Adipocyte (in vitro differentiated cells): ENCODE measurements at regions not wholly inside any gene's neighbourhood (a gene's known extent, or its start where the extent isn't known, plus 50 kb on each side); places are given as distances from the start of the nearest gene placed in this dataset.
"Not testable (repeated sequence)": the region's sequence is repeated elsewhere in the genome, so short reads cannot be mapped to it uniquely, and the experiment has no call there.

Experiments
- DNase-seq: peaks from one replicate; pipeline ENCODE4 v3.0.0-alpha.2; 2015; ENCODE audit warnings: low read depth
- H3K27me3 ChIP-seq: replicated peaks from 2 replicates; pipeline ENCODE4 v1.7.0; 2013; ENCODE audit warnings: mild to moderate bottlenecking, low read length, moderate library complexity; ENCODE audit not compliant: control insufficient read depth, insufficient read depth
- H3K36me3 ChIP-seq: 2 replicates; pipeline ENCODE4 v1.7.0; 2013; ENCODE audit warnings: low read length, mild to moderate bottlenecking, moderate library complexity; ENCODE audit not compliant: control insufficient read depth, insufficient read depth, severe bottlenecking
- H3K4me1 ChIP-seq: 2 replicates; pipeline ENCODE4 v1.7.0; 2013; ENCODE audit warnings: mild to moderate bottlenecking, low read length, moderate library complexity; ENCODE audit not compliant: control insufficient read depth, insufficient read depth
- H3K4me3 ChIP-seq: 2 replicates; pipeline ENCODE4 v1.7.0; 2013; ENCODE audit warnings: mild to moderate bottlenecking, low read length, moderate library complexity
- H3K9ac ChIP-seq: 2 replicates; pipeline ENCODE4 v1.7.0; 2013; ENCODE audit warnings: mild to moderate bottlenecking, low read length, moderate library complexity
- H3K9me3 ChIP-seq: 2 replicates; pipeline ENCODE4 v1.7.0; 2013; ENCODE audit warnings: mild to moderate bottlenecking, low read length, moderate library complexity; ENCODE audit not compliant: control insufficient read depth

GRCh38 chrX:54615109-54615508 lies 85.1 kb downstream of the GNL3L start:
- Histone ChIP-seq H3K9ac (no peak overlapping the region), H3K4me1 (no peaks in the 10 kb centered on the region), H3K36me3 (no peaks in the 10 kb centered on the region), H3K27me3 (no peaks in the 10 kb centered on the region), H3K4me3 (no peak overlapping the region), H3K9me3 (peaks cover 21% of the 10 kb centered on the region)
- DNase-seq = no peak

DNA sequence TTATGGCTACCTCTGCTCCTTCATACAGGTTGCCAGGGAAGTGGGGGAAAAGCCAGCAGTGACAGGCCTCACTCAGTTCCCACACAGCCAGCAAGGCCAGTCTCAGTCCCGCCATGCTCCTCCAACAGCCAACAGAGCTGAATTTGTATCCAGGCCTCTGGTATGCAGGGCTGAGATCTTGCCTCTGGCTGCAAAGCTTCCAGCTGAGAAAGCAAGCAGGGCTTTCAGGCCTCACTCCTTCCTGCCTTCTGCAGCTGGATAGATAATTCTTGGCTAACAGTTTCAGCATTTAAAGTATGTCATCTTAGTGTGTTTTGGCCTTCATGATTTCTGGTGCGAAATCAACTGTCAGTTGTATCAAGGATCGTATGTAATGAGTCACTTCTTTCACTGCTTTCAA lies 103.6 kb downstream of the GNL3L start:
- Histone ChIP-seq H3K36me3 (no peaks in the 10 kb centered on the region), H3K27me3 (no peaks in the 10 kb centered on the region), H3K9me3 (peaks cover 14% of the 10 kb centered on the region), H3K4me3 (no peak overlapping the region), H3K4me1 (no peaks in the 10 kb centered on the region), H3K9ac (no peak overlapping the region)
- DNase-seq = peak; percentile 19

DNA sequence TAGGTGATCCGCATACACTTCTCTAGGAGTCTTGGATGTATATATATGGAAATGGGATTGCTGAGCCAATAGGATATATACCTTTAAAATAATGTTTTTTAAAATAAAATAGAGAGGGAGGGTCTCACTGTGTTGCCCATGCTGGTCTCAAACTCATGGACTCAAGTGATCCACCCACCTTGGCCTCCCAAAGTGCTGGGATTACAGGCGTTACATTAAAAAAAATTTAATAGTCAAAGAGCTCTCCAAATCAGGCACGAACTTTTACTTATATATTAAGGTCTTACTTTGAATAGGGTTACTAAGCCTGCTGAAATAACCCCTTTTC lies 109.0 kb downstream of the GNL3L start:
- Histone ChIP-seq H3K36me3 (no peaks in the 10 kb centered on the region), H3K4me1 (peaks cover 10% of the 10 kb centered on the region), H3K9me3 (no peaks in the 10 kb centered on the region), H3K27me3 (no peaks in the 10 kb centered on the region), H3K4me3 (peak overlapping the region; percentile 85), H3K9ac (peak overlapping the region; percentile 88)
- DNase-seq = no peak

- DNase-seq = peak; percentile 95
- no peaks in the 10 kb centered on the region for H3K27me3 ChIP-seq
- H3K4me3 ChIP-seq = peak overlapping the region; percentile 85
- no peaks in the 10 kb centered on the region for H3K9me3 ChIP-seq
- peak overlapping the region; percentile 88 for H3K9ac ChIP-seq
- H3K36me3 ChIP-seq = no peaks in the 10 kb centered on the region
- peaks cover 10% of the 10 kb centered on the region for H3K4me1 ChIP-seq
Observed at GRCh38 chrX:54639346-54640102, 109.5 kb downstream of the GNL3L start.

DNA sequence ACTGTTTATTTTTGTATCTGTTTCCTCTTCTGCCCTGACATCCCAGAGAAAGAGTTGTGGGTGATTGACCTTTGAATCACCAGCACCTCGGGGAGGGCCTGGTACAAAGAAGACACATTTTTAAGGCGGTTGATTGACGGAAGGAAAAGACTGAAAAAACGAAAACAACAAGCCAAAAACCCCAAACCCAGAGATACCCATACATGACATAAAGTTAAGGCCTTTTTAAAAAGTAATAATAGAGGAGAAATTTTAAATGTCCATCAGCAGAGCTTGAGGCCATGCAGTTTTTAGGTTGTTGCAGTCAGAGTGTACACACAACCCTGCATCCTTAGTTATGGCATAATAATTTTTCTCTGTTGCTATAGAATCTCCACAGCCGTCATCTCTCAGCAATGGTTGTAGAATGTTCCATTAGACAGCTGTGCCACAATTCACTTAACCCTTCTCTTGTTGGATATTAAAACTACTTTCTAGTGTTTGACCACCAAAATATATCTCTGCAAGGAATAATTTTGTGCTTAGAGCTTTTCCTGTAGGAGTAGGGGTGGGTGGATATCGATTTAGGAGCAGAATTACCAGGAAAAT lies 110.2 kb downstream of the GNL3L start:
- Histone ChIP-seq H3K27me3 (no peaks in the 10 kb centered on the region), H3K4me3 (peak overlapping the region; percentile 53), H3K4me1 (peaks cover 10% of the 10 kb centered on the region), H3K9me3 (no peaks in the 10 kb centered on the region), H3K9ac (peak overlapping the region; percentile 77), H3K36me3 (no peaks in the 10 kb centered on the region)
- peak; percentile 4 for DNase-seq

DNA sequence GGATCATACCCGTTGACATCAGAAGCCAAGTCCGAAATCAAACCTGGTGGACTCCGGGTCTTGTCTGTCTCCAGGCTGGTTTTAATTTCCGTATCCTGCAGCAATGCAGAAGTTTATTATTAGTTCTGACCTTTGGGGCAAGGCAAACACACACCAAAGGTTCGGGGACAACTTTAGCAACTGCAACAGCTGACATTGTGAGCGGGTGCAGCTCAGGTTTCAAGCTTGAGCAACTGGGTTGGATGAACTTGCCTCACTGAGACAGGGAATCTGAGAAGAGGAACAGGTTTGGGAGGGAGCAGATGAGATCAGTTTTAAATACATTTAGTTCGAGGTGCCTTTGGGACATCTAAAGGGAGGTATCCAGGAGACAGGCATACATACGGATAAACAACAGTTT lies 110.7 kb downstream of the GNL3L start:
- peaks cover 10% of the 10 kb centered on the region for H3K4me1 ChIP-seq
- DNase-seq = peak; percentile 45
- no peaks in the 10 kb centered on the region for H3K27me3 ChIP-seq
- no peak overlapping the region for H3K4me3 ChIP-seq
- no peaks in the 10 kb centered on the region for H3K36me3 ChIP-seq
- H3K9me3 ChIP-seq = no peaks in the 10 kb centered on the region
- peak overlapping the region; percentile 77 for H3K9ac ChIP-seq

DNA sequence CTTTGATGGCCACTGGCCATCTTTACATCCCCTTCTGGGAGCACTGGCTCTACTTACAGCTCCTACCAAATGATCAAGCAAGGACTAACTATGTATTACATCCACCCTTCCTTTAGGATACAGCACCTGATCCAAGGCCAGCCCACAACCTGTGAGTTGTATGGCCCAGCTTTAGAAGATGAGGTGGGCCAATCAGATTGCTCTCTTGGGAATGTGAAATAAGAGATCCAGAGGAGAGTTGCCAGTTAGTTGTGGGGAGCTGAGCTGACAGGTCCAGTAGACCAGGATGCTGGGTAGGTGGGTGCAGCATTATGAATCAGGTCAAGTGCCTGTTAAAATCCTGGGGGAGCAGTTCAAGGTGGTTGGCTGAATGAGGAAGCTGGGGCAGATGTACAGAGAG lies 111.5 kb downstream of the GNL3L start:
- no peaks in the 10 kb centered on the region for H3K27me3 ChIP-seq
- H3K36me3 ChIP-seq = no peaks in the 10 kb centered on the region
- H3K9me3 ChIP-seq = no peaks in the 10 kb centered on the region
- DNase-seq = no peak
- peaks cover 10% of the 10 kb centered on the region for H3K4me1 ChIP-seq
- H3K9ac ChIP-seq = no peak overlapping the region
- H3K4me3 ChIP-seq = no peak overlapping the region

GRCh38 chrX:54647607-54648006 lies 117.6 kb downstream of the GNL3L start:
- not testable (repeated sequence) for H3K9ac ChIP-seq, H3K36me3 ChIP-seq, H3K27me3 ChIP-seq, H3K4me1 ChIP-seq, H3K4me3 ChIP-seq, DNase-seq, H3K9me3 ChIP-seq

DNA sequence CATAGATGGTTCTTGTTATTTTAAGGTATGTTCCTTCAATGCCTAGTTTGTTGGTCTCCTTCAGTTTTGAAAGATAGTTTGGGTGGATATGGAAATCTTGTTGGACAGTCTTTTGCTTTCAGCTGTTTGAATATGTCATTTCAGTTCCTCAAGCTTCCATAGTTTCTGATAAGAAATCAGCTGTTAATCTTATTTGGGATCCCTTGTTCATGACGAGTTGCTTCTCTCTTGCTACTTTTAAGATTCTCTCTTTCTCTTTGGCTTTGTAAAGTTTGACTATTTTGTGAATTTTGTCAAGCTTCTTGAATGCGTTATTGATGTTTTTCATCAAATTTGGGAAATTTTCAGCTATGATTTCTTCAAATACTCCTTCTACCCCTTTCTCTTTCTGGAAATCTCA lies 129.5 kb downstream of the GNL3L start:
- no peaks in the 10 kb centered on the region for H3K36me3 ChIP-seq
- no peaks in the 10 kb centered on the region for H3K4me1 ChIP-seq
- no peak overlapping the region for H3K4me3 ChIP-seq
- H3K9ac ChIP-seq = no peak overlapping the region
- H3K27me3 ChIP-seq = no peaks in the 10 kb centered on the region
- peaks cover 33% of the 10 kb centered on the region for H3K9me3 ChIP-seq
- no peak for DNase-seq

GRCh38 chrX:54675762-54676161 lies 122.3 kb downstream of the ITIH6 start:
- Histone ChIP-seq H3K36me3 (no peaks in the 10 kb centered on the region), H3K4me3 (no peak overlapping the region), H3K9me3 (peaks cover 32% of the 10 kb centered on the region), H3K4me1 (no peaks in the 10 kb centered on the region), H3K9ac (no peak overlapping the region), H3K27me3 (peaks cover 4% of the 10 kb centered on the region)
- DNase-seq = no peak

- no peaks in the 10 kb centered on the region for H3K36me3 ChIP-seq
- H3K4me1 ChIP-seq = no peaks in the 10 kb centered on the region
- no peak overlapping the region for H3K9ac ChIP-seq
- DNase-seq = peak; percentile 28
- peaks cover 7% of the 10 kb centered on the region for H3K9me3 ChIP-seq
- no peaks in the 10 kb centered on the region for H3K27me3 ChIP-seq
- H3K4me3 ChIP-seq = no peak overlapping the region
Observed at GRCh38 chrX:54695231-54695630, 102.8 kb downstream of the ITIH6 start.
